A204.1 (cell line): ENCODE measurements at regions not wholly inside any gene's neighbourhood (a gene's known extent, or its start where the extent isn't known, plus 50 kb on each side); places are given as distances from the start of the nearest gene placed in this dataset.

Source experiments
- FAIRE-seq: peaks from 2 replicates; lab custom pipeline; 2012; peaks lifted over from hg19 to GRCh38; lab: Jason Lieb, UNC

DNA sequence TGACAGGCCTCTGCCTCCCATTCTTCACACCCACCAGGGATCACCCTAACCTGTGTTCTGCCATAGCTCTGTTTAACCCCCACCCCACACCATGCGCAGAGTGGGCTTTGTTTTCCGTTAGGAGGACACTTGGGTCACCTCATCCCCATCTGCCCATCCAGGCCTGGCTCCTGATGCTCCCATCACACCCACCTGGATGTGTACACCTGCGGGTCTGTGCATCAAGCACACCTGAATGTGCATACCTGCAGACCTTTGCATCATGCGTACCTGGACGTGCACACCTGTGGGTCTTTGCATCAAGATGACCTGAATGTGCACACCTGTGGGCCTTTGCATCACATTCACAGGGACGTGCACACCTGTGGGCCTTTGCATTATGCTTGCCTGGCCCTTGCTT, 835.8 kb upstream of the TMEM132C start:
- no peak for FAIRE-seq

GRCh38 chr12:127431594-127431993, 835.4 kb upstream of the TMEM132C start:
- no peak for FAIRE-seq

GRCh38 chr12:127435439-127435838, 831.5 kb upstream of the TMEM132C start:
- no peak for FAIRE-seq

DNA sequence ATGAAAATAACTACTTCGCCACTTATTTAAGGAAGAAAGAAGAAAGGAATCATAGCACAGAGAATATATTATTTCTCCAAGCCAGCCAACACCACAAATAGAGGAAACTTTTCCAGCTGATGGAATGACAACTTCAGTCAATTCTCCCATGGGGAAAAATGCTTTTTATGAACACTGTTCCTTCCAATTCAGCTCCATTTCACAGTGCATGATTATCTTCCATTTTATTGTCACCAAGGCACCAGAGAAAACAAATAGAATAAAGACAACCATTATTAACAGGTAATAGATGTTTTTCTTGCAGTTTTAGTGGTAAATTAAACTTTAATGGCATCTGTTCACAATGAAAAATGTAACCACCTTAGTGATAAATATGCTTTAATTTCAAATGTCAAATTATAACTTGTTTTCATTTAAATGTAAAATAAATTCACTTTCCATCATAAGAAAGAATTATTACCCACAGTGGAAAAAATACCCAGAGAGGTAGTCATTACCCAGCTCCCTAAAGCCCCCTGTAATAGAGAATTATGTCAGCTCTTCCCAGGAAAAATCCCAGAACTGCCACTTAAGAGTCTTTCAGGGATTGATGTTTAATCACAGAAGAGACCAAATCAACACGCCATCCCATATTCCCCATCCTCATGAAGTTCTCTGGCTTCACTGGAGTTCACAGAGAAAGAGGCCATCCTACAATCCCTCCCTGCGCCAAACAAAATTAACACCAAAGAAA, 828.3 kb upstream of the TMEM132C start:
- no peak for FAIRE-seq

- FAIRE-seq = no peak
Measured at GRCh38 chr12:127445581-127446139, 821.3 kb upstream of the TMEM132C start.

- no peak for FAIRE-seq
Measured at GRCh38 chr12:127448906-127449305, 818.1 kb upstream of the TMEM132C start.

GRCh38 chr12:127450826-127451225, 816.1 kb upstream of the TMEM132C start:
- FAIRE-seq = no peak

DNA sequence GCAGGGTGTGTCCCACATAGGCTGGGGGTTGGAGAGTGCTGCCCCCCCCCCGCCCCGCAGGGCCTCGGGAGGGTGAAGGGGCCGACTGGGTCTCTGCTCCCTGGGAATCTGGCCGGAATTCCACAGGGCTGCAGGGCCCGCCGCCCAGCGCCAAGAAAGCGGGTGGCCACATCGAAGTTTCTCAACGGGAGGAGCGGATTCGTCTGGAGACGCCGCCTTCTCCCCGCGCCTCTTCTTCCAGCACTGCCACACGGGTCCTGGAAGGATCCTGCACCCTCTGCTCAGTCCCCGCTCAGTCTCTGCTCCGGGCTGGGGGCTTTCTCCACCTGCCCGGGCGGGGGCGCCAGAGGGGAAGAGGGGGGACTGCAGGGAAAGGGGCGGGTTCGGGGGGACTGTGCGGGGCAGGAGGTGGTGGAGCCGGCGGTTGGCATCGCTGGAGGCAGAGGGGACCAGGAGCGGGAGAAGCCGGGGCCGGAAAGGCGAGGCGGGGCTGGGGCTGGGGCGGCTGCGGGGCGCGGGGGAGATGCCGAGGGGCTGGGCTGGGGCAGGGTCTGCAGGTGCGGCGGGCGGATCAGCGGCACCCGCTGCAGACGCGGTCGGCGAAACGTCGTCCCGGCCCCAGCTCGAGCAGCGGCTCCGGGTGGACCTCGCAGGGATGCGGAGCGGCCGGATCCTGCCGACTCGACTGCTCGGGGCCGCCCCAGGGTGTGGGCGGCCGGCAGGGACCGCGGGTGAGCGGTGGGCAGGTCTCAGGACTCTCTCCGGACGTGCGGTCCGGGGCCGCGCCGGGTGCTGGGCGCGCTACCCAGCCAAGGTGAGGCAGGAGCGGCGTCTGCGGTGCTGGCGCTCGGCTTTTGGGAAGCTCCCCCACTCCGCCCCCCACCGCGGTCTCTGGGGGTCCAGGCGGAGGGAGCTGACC, 811.4 kb upstream of the TMEM132C start:
- FAIRE-seq = no peak

GRCh38 chr12:127457726-127458125, 809.2 kb upstream of the TMEM132C start:
- FAIRE-seq = no peak

DNA sequence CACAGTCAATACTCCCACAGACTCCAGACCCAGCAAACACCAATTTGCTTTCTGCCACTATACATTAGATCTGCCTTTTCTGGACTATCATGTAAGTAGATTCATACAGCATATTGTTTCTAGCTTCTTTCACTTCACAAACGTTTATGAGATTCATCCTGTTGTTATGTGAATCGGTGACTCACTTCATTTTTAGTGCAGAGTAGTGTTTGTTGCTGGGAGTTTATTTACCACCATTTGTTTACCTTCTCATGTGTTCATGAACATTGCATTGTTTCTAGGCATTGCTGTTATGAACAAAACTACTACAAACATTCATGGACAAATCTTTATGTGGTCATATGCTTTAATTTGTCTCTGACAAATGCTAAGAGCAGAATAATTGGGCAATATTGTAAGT, 807.8 kb upstream of the TMEM132C start:
- no peak for FAIRE-seq

- FAIRE-seq = no peak
Measured at GRCh38 chr12:127459687-127460086, 807.3 kb upstream of the TMEM132C start.

DNA sequence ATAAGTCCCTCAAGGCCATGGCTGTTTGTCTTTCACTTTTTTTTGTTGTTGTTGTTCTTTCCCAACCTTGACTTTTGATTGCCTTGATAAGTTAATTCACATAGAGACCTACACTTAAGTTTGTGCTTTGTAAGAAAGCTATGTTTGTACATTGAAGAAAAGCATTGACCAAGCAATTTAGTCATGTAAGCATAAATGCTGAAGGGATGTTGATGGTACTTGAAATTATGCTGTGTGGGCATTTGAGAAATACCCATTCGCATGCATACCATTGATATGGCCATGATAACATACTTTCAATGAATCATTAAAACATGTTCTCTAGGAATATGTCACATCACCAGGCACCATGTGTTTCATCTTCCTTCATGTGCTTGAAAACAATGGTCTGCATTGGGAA, 803.7 kb upstream of the TMEM132C start:
- no peak for FAIRE-seq

- FAIRE-seq = no peak
Measured at GRCh38 chr12:127469331-127469730, 797.6 kb upstream of the TMEM132C start.

DNA sequence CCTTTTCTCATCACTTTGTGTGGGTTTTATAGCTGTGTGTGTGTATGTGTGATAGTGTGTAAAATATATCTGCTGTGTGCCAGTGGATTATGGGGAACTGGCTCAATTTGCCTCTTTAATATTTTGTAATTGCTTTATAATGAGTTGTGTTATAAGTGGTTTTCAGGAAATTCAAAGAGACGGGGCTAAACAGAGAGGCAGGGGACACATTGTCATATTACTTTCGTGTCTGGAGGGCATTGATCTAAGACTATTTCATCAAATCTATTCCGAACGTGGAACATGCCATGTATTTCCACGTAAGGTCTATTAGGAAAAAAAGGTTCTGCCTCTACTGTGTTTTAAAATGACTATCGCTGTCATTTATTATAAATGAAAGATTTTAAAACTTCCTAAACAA, 793.2 kb upstream of the TMEM132C start:
- no peak for FAIRE-seq

DNA sequence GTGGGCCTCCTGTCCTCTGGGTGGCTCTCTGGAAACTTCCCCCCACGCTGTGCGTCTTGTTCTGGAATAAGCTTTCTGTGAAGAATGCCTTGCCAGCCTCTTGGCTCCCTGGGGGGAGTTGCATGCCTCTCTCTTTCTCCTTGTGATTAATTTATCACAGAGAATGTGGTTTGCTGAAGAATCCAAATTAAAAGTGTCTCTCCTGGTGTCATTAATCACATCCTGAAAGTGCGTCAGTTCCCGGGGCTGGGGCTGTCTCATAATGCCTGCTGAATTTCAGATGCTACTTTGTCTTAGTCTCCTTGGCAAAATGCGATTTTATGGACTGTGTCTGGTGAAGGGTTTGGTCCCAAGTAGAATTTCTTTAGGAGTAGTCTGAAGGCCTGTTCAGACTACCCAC, 787.7 kb upstream of the TMEM132C start:
- FAIRE-seq = no peak

DNA sequence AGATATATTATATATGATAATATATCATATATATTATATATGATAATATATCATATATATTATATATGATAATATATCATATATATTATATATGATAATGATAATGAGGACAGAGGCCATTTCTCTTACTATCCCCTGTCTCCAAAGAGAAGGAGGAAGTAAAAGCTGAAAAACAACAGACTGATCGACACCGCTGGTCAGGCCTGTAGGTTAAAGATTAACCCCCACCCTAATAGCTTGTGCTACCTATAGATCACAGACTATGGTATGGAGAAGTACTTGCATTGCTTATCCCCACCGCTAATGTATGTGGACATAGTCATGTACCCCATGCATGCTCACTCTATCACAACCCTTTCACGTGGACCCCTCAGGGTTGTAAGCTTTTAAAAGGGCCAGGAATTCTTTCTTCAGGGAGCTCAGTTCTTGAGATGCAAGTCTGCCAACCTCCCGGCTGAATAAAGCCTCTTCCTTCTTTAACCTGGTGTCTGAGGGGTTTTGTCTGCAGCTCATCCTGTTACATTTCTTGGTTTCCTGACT, 786.1 kb upstream of the TMEM132C start:
- FAIRE-seq = peak; percentile 100

DNA sequence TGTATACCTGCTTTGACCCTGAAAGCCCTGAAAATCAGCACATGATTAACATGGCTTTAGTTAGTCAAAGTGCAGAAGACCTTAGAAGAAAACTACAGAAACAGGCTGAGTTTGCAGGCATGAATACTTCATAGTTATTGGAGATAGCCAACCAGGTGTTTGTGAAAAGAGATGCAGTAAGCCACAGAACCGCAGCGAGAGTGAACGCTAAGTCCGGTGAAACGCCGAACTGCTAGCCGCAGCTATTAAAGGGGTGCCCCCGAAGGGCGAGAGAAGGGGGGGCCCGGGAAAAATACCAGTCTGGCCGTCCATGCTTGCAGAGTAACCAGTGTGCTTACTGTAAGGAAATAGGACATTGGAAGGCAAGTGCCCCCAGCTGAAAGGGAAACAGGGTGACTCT, 784.0 kb upstream of the TMEM132C start:
- no peak for FAIRE-seq

DNA sequence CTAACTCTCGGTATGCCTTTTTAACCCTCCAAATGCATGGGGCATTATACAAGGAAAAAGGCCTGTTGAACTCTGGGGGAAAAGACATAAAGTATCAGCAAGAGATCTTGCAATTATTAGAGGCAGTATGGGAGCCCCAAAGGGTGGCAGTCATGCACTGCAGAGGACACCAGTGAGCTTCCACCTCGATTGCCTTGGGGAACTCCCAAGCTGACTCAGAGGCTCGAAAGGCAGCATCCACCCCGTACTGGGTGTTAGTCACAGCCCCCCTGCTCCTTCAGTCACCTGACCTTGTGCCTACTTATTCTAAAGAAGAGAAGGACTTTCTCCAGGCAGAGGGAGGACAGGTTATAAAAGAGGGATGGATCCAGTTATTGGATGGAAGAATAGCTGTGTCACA, 781.4 kb upstream of the TMEM132C start:
- FAIRE-seq = no peak

- FAIRE-seq = no peak
Measured at GRCh38 chr12:127487031-127487430, 779.9 kb upstream of the TMEM132C start.

DNA sequence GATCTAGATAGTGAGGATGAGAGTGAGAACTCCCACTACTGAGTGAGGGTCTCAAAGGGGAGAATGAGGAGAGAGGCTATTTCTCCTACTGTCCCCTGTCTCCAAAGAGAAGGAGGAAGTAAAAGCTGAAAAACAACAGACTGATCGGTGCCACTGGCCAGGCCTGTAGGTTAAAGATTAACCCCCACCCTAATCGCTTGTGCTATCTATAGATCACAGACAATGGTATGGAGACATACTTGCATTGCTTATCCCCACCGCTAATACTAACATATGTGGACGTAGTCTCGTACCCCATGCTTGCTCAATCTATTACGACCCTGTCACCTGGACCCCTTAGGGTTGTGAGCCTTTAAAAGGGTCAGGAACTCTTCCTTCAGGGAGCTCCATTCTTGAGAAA, 777.9 kb upstream of the TMEM132C start:
- FAIRE-seq = no peak

GRCh38 chr12:127494961-127495915, 771.7 kb upstream of the TMEM132C start:
- no peak for FAIRE-seq

- FAIRE-seq = no peak
Measured at GRCh38 chr12:127496255-127496654, 770.7 kb upstream of the TMEM132C start.
